A549 (cell line): ENCODE measurements at regions not wholly inside any gene's neighbourhood (a gene's known extent, or its start where the extent isn't known, plus 50 kb on each side); places are given as distances from the start of the nearest gene placed in this dataset.

Experiments
- ATAC-seq, 2 experiments: fragments of 200-7000 bp in 1 of 2; fragments of >200 bp in 1 of 2; cut with Nextera tagmentation in 1 of 2; cut with Tn5 transposase in 1 of 2; 3 replicates each; pipeline versions ENCODE4 v1.8.0 to v1.9.1; 2018 to 2020; ENCODE audit warnings: mild to moderate bottlenecking in 1 of 2, moderate library complexity in 1 of 2
- CTCF ChIA-PET: fragments of 300-600 bp; sonication (Branson Sonifier 250); formaldehyde crosslinking; extraction: SDS; loops from one replicate; lab custom pipeline; 2021; ENCODE audit warnings: antibody characterized with exemption, inconsistent platforms; lab: Yijun Ruan, JAX
- POLR2A ChIA-PET: fragments of 350-600 bp; formaldehyde crosslinking; extraction: SDS; loops from one replicate; lab custom pipeline; 2021; ENCODE audit warnings: antibody characterized with exemption, inconsistent platforms; lab: Yijun Ruan, JAX
- DNase-seq, 2 experiments: peaks; one replicate each; pipeline versions ENCODE4 v3.0.0 to v3.0.0-alpha.2; 2011 to 2016; ENCODE audit warnings: low read depth in 1 of 2, low spot score in 1 of 2
- FAIRE-seq: peaks from 2 replicates; lab custom pipeline; 2011; peaks lifted over from hg19 to GRCh38; lab: Jason Lieb, UNC
- H3K27ac ChIP-seq, 2 experiments: fragments of >200 bp; sonication (Bioruptor Twin); formaldehyde crosslinking; 3 replicates each; pipeline ENCODE4 v1.5.1; 2016 to 2017
- H3K4me1 ChIP-seq: fragments of >200 bp; sonication (Bioruptor Twin); formaldehyde crosslinking; 3 replicates; pipeline ENCODE4 v1.6.1; 2016
- H3K4me2 ChIP-seq: fragments of >200 bp; sonication (Bioruptor Twin); formaldehyde crosslinking; 3 replicates; pipeline ENCODE4 v1.6.1; 2016
- H3K4me3 ChIP-seq: fragments of >200 bp; sonication (Bioruptor Twin); formaldehyde crosslinking; 3 replicates; pipeline ENCODE4 v1.5.1; 2016
- H3K9me3 ChIP-seq: fragments of >200 bp; sonication (Bioruptor Twin); formaldehyde crosslinking; 3 replicates; pipeline ENCODE4 v1.6.1; 2016
- ATOH8 ChIP-seq: fragments of 250-450 bp; sonication (Bioruptor Pico); IDR thresholded peaks from 2 replicates; pipeline ENCODE4 v1.5.0; 2020; ENCODE audit warnings: low read depth, mild to moderate bottlenecking, moderate library complexity
- CBX2 ChIP-seq: fragments of 200-600 bp; sonication (generic); IDR thresholded peaks from 2 replicates; pipeline ENCODE4 v1.6.1; 2016; ENCODE audit warnings: low read depth, mild to moderate bottlenecking, borderline replicate concordance
- CEBPB ChIP-seq, 2 experiments: fragments of >200 bp in 1 of 2; sonication (Bioruptor Twin) in 1 of 2; formaldehyde crosslinking in 1 of 2; IDR thresholded peaks; 2 replicates each; pipeline ENCODE4 v1.6.1; 2012 to 2016
- CHD2 ChIP-seq: fragments of 150-350 bp; IDR thresholded peaks from 2 replicates; pipeline ENCODE4 v1.6.1; 2014; ENCODE audit warnings: low read length; ENCODE audit not compliant: partially characterized antibody
- E2F6 ChIP-seq: IDR thresholded peaks from 2 replicates; pipeline ENCODE4 v1.6.1; 2012; ENCODE audit warnings: low read depth, borderline replicate concordance
- EHF ChIP-seq: fragments of 250-450 bp; sonication (Bioruptor Pico); IDR thresholded peaks from 2 replicates; pipeline ENCODE4 v1.5.0; 2020; ENCODE audit warnings: mild to moderate bottlenecking
- EHMT2 ChIP-seq: fragments of 200-600 bp; sonication (generic); IDR thresholded peaks from 2 replicates; pipeline ENCODE4 v1.6.1; 2016; ENCODE audit warnings: antibody characterized with exemption, low read depth, mild to moderate bottlenecking, moderate library complexity
- KDM5A ChIP-seq: fragments of 200-600 bp; sonication (generic); IDR thresholded peaks from 2 replicates; pipeline ENCODE4 v1.6.1; 2016; ENCODE audit warnings: antibody characterized with exemption, mild to moderate bottlenecking
- NR3C1 ChIP-seq: fragments of >200 bp; sonication (Bioruptor Twin); formaldehyde crosslinking; IDR thresholded peaks from 3 replicates; pipeline ENCODE4 v1.6.1; 2017
- PHF8 ChIP-seq: fragments of 200-600 bp; sonication (generic); IDR thresholded peaks from 2 replicates; pipeline ENCODE4 v1.6.1; 2016; ENCODE audit warnings: low read depth, mild to moderate bottlenecking, antibody characterized with exemption, moderate library complexity, borderline replicate concordance
- RCOR1 ChIP-seq: fragments of 150-350 bp; IDR thresholded peaks from 2 replicates; pipeline ENCODE4 v1.6.1; 2014; ENCODE audit warnings: antibody characterized with exemption, low read length, low read depth
- RNF2 ChIP-seq: fragments of 200-600 bp; sonication (generic); IDR thresholded peaks from 2 replicates; pipeline ENCODE4 v1.6.1; 2016; ENCODE audit warnings: low read depth, mild to moderate bottlenecking, antibody characterized with exemption, moderate library complexity, borderline replicate concordance
- SREBF2 ChIP-seq: fragments of 450-650 bp; IDR thresholded peaks from 2 replicates; pipeline ENCODE4 v1.6.1; 2014; ENCODE audit warnings: mild to moderate bottlenecking, moderate library complexity
- TP53 ChIP-seq: fragments of 250-450 bp; sonication (Bioruptor Pico); IDR thresholded peaks from 2 replicates; pipeline ENCODE4 v1.5.0; 2021; ENCODE audit warnings: mild to moderate bottlenecking, moderate library complexity
- ZC3H11A ChIP-seq: fragments of 450-650 bp; IDR thresholded peaks from 2 replicates; pipeline ENCODE4 v1.6.1; 2014; ENCODE audit warnings: antibody characterized with exemption, mild to moderate bottlenecking
- ZFP36 ChIP-seq: fragments of 450-650 bp; IDR thresholded peaks from 2 replicates; pipeline ENCODE4 v1.6.1; 2014; ENCODE audit warnings: borderline replicate concordance; ENCODE audit not compliant: partially characterized antibody
- ZSCAN20 ChIP-seq: fragments of 250-450 bp; sonication (Bioruptor Pico); IDR thresholded peaks from 2 replicates; pipeline ENCODE4 v1.8.0; 2022; ENCODE audit warnings: mild to moderate bottlenecking, moderate library complexity
- WGBS: methylation state at CpG from one replicate; pipeline ENCODE4 v1.1.6; 2017; ENCODE audit errors: missing lambda C conversion rate; 5-methylcytosine and 5-hydroxymethylcytosine counted together
- TF ChIP-seq, protein P1 (sequence below): fragments of >200 bp; sonication (Bioruptor Twin); formaldehyde crosslinking; IDR thresholded peaks from 3 replicates; pipeline ENCODE4 v1.6.1; 2016
- TF ChIP-seq, protein P2 (sequence below): fragments of >200 bp; sonication (Bioruptor Twin); formaldehyde crosslinking; IDR thresholded peaks from 2 replicates; pipeline ENCODE4 v1.6.1; 2016

GRCh38 chr21:39029086-39029755 lies 154.0 kb downstream of the PSMG1 start:
- ATAC-seq (no peak), FAIRE-seq (no peak), DNase-seq (no peak)
- Histone ChIP-seq H3K9me3 (no peaks in the 10 kb centered on the region), H3K27ac (no peak overlapping the region), H3K4me2 (no peak overlapping the region), H3K4me1 (no peaks in the 10 kb centered on the region), H3K4me3 (no peak overlapping the region)
- POLR2A ChIA-PET, result no interaction called here
- CTCF ChIA-PET, result interaction anchor here (0.6 to 0.9 kb wide), 2 partner anchors 12 to 222 kb away, joined by 3 read pairs; no protein-coding TSS in a partner anchor
- WGBS, result 60% methylated on average over 7 of the region's 7 CpGs
- TF ChIP-seq, protein P1, sequence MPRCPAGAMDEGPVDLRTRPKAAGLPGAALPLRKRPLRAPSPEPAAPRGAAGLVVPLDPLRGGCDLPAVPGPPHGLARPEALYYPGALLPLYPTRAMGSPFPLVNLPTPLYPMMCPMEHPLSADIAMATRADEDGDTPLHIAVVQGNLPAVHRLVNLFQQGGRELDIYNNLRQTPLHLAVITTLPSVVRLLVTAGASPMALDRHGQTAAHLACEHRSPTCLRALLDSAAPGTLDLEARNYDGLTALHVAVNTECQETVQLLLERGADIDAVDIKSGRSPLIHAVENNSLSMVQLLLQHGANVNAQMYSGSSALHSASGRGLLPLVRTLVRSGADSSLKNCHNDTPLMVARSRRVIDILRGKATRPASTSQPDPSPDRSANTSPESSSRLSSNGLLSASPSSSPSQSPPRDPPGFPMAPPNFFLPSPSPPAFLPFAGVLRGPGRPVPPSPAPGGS, result no peak
- TF ChIP-seq CBX2, result no peak
- TF ChIP-seq CHD2, result no peak
- no peak for TF ChIP-seq ZSCAN20
- no peak for TF ChIP-seq RCOR1
- TF ChIP-seq E2F6, result no peak

DNA sequence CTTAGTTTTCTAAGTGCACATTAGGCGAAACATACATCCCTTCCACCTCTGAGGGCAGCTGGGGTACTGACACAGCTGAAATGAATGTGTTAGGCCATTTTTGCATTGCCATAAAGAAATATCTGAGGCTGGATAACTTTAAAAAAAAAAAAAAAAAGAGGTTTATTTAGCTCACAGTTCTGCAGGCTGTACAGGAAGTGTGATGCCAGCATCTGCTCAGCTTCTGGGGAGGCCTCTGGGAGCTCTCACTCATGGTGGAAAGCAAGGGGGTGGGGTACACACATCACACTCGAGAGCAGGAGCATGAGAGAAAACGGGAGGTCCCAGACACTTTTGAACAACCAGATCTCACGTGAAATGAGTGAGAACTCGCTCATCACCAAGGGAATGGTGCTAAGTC lies 158.1 kb downstream of the PSMG1 start:
- no peak for DNase-seq
- Histone ChIP-seq H3K4me3 (no peak overlapping the region), H3K9me3 (no peaks in the 10 kb centered on the region), H3K4me1 (peaks cover 14% of the 10 kb centered on the region), H3K27ac (no peak overlapping the region), H3K4me2 (no peak overlapping the region)
- 57% methylated on average over 5 of the region's 5 CpGs for WGBS
- no peak for FAIRE-seq
- no peak for ATAC-seq
- POLR2A ChIA-PET, result no interaction called here
- CTCF ChIA-PET, result no interaction called here
- TF ChIP-seq ZC3H11A (no peak), EHF (CRISPR knock-in tag) (no peak)
- TF ChIP-seq, all 56 proteins: peak for 0

DNA sequence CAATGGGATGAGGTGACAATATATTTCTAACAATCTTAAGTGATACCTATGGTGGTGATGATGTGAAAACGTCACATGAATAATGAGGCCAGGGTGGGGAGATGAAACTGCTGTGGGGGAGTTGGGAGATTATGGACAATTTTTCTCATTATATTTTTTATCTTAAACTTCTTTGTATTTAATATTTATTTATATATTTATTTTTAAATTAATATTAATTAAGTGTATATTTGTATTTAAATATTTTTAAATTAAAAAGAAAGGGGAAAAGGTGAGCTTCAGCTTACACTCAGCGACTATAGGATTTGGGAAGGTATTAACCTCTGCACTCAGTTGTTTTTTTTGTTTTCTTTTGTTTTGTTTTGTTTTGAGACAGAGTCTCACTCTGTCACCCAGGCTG lies 158.7 kb downstream of the PSMG1 start:
- ATAC-seq (no peak), DNase-seq (no peak), FAIRE-seq (no peak)
- TF ChIP-seq SREBF2 (no peak), KDM5A (no peak), RNF2 (no peak), ZSCAN20 (no peak), CHD2 (no peak), ATOH8 (CRISPR knock-in tag) (no peak), CEBPB (IDR thresholded peaks at IDR 0.05) (no peak), ZFP36 (no peak), PHF8 (no peak), TP53 (CRISPR knock-in tag) (no peak), NR3C1 (no peak), EHMT2 (no peak)
- TF ChIP-seq, protein P2, sequence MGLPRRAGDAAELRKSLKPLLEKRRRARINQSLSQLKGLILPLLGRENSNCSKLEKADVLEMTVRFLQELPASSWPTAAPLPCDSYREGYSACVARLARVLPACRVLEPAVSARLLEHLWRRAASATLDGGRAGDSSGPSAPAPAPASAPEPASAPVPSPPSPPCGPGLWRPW, result no peak
- ChIA-PET POLR2A (no interaction called here), CTCF (no interaction called here)
- peaks cover 14% of the 10 kb centered on the region for H3K4me1 ChIP-seq
- WGBS, result 60% methylated on average over 2 of the region's 2 CpGs
- no peak overlapping the region for H3K27ac ChIP-seq
- H3K4me2 ChIP-seq, result no peak overlapping the region
- no peak overlapping the region for H3K4me3 ChIP-seq
- no peaks in the 10 kb centered on the region for H3K9me3 ChIP-seq
